GM21515 (cell line): ENCODE measurements at regions not wholly inside any gene's neighbourhood (a gene's known extent, or its start where the extent isn't known, plus 50 kb on each side); places are given as distances from the start of the nearest gene placed in this dataset.
"Not testable (repeated sequence)": the region's sequence is repeated elsewhere in the genome, so short reads cannot be mapped to it uniquely, and the experiment has no call there.

Experiments
- ATAC-seq: cut with Tn5 transposase; IDR thresholded peaks from one replicate; pipeline ENCODE4 v1.9.1; 2021; ENCODE audit not compliant: unreplicated experiment

- ATAC-seq: no peak
Measured at GRCh38 chr10:44279426-44280126, 105.3 kb downstream of the CXCL12 start.

DNA sequence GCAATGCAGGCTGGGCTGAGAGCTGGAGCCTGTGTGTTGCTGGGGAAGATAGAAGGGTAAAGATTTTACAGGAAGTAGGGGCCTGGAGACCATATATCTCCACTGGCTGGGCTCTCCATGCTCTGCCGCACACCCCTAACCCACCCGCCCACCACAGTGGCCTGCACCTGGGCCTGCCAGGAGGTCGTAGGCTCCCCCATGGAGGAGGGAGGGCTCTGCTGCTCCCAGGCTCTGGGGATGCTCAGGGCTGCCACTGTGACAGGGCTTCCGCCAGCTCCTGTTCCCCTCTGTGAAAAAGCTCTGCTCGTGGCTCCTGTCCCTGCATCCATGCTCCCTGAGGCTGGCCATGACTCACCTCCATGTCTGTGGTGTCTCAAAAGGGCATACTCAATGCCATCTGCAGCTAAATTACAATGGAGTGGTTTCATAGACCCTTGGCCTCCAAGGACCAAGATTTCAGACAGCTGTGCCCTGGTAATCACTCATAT, 106.0 kb downstream of the CXCL12 start:
- ATAC-seq: no peak

DNA sequence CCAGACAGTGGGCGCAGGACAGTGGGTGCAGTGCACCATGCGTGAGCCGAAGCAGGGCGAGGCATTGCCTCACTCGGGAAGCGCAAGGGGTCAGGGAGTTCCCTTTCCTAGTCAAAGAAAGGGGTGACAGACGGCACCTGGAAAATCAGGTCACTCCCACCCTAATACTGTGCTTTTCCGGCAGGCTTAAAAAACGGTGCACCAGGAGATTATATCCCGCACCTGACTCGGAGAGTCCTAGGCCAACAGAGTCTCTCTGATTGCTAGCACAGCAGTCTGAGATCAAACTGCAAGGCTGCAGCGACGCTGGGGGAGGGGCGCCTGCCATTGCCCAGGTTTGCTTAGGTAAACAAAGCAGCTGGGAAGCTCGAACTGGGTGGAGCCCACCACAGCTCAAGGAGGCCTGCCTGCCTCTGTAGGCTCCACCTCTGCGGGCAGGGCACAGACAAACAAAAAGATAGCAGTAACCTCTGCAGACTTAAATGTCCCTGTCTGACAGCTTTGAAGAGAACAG, 116.4 kb downstream of the CXCL12 start:
- ATAC-seq: not testable (repeated sequence)

DNA sequence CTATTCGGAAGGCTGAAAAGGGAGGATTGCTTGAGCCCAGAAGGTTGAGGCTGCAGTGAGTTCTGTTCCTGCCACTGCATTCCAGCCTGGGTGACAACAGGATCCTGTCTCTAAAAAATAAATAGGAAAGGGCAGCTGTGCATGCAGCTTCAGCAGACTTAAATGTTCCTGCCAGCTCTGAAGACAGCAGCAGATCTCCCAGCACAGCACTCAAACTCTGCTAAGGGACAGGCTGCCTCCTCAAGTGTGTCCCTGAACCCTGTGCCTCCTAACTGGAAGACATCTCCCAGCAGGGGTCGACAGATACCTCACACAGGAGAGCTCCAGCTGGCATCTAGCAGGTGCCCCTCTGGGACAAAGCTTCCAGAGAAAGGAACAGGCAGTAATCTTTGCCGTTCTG, 117.9 kb downstream of the CXCL12 start:
- ATAC-seq: no peak

- ATAC-seq: no peak
Measured at GRCh38 chr10:44264244-44264643, 120.7 kb downstream of the CXCL12 start.

DNA sequence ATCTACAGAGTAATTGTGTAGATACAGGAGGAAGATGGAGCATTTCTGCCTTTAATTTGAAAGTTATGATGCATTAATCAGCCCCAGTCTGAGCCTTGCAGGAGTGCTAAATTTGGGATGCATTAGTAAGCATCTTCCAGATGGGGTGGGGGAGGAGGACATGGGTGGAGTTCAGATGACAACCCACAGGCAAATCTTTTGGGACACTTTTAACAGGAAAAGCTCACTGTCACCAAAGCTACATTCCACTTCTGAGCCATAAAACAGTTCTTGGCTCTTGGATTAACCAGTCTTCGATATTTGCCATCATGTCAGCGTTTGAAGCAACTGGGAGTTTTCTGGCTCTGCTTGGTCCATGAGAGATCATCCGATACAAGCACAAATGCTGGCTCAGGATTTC, 121.1 kb downstream of the CXCL12 start:
- no peak for ATAC-seq

DNA sequence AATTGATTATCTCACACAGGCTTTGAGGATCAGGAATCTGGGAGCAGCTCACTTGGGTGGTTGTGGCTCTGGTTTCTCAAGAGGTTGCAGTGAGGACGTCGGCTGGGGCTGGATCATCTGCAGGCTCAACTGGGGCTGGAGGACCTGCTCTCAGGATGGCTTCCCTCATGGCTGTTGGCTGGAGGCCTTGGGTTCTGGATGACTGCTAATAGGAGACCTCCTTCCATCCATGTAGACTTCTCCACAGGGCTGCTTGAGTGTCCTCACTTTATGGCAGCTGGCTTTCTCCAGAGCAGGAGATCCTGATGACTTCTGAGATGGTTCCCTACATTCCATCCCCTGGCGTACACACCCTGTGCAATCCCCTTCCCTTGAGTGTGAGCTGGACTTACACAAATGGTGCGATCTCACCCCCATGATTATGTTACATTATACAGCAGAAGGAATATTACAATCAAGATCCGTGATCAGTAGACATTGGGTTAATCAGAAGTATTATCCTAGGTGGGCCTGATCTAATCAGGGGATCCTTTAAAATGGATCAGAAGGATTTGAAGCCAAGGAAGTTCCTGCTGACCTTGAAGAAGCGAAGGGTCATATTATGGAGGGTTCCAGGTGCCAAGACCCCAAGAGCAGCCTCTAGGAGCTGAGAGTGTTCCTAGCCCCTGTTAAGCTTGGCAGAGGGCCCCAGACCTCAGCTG, 122.2 kb downstream of the CXCL12 start:
- no peak for ATAC-seq

GRCh38 chr10:44261710-44262455, 123.0 kb downstream of the CXCL12 start:
- no peak for ATAC-seq

GRCh38 chr10:44261296-44261695, 123.6 kb downstream of the CXCL12 start:
- no peak for ATAC-seq

DNA sequence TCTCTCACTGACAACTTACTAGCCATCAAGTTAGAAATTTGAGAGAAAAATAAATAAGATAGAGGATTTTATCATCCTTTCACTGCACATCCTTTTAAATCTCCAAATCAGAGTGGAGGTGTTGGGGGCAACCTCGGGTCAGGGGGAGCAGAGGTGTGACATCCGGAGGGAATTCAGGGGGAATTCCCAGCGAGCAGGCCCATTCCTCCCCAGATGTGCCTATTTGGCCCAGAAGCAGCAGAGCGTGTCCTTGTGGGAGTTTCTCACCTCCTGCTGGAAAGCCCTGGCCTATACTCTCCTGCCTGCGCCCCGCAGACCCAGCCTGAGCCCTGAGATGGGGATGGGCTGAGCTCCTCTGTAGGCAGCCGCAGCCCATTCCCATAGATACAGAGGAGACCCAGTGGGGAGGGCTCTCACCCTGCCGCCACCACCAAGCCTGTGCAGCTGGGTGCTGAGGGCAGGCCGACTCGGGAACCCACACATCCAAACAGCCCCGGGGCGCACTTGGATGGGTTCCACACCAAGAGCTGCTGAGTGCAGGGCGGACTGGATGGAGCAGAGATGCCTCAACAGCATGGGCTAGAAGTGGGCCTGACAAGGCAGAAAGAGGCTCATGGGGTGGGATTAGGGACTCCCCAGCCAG, 124.5 kb downstream of the CXCL12 start:
- no peak for ATAC-seq

- ATAC-seq: no peak
Measured at GRCh38 chr10:44259090-44259874, 125.6 kb downstream of the CXCL12 start.

GRCh38 chr10:44258460-44259089, 126.3 kb downstream of the CXCL12 start:
- ATAC-seq: no peak

- ATAC-seq: no peak
Measured at GRCh38 chr10:44258019-44258418, 126.9 kb downstream of the CXCL12 start.

- no peak for ATAC-seq
Measured at GRCh38 chr10:44253769-44254462, 131.0 kb downstream of the CXCL12 start.

DNA sequence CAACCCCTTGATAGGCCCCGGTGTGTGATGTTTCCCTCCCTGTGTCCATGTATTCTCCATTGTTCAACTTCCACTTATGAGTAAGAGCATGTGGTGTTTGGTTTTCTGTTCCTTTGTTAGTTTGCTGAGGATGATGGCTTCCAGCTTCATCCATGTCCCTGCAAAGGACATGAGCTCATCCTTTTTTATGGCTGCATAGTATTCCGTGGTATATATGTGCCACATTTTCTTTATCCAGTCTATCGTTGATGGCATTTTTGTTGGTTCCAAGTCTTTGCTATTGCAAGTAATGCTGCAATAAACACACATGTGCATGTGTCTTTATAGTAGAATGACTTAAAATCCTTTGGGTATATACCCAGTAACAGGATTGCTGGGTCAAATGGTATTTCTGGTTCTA, 132.3 kb downstream of the CXCL12 start:
- ATAC-seq: not testable (repeated sequence)

DNA sequence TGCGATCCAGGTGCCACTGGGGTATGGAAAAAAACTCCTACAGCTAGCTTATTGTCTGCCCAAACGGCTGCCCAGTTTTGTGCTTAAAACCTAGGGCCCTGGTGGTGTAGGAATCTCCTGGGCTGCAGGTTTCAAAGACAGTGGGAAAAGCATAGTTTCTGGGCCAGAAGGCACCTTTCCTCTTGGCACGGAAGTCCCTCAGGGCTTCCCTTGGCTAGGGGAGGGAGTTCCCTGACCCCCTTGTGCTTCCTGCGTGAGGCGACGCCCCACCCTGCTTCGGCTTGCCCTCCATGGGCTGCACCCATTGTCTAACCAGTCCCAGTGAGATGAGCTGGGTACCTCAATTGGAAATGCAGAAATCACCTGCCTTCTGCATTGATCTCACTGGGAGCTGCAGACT, 135.0 kb downstream of the CXCL12 start:
- not testable (repeated sequence) for ATAC-seq

GRCh38 chr10:44249490-44249889, 135.4 kb downstream of the CXCL12 start:
- no peak for ATAC-seq

GRCh38 chr10:44246700-44247099, 138.2 kb downstream of the CXCL12 start:
- ATAC-seq: not testable (repeated sequence)

- not testable (repeated sequence) for ATAC-seq
Measured at GRCh38 chr10:44246287-44246686, 138.6 kb downstream of the CXCL12 start.
